ENCODE measurements at regions not wholly inside any gene's neighbourhood (a gene's known extent, or its start where the extent isn't known, plus 50 kb on each side); places are given as distances from the start of the nearest gene placed in this dataset.

DNA sequence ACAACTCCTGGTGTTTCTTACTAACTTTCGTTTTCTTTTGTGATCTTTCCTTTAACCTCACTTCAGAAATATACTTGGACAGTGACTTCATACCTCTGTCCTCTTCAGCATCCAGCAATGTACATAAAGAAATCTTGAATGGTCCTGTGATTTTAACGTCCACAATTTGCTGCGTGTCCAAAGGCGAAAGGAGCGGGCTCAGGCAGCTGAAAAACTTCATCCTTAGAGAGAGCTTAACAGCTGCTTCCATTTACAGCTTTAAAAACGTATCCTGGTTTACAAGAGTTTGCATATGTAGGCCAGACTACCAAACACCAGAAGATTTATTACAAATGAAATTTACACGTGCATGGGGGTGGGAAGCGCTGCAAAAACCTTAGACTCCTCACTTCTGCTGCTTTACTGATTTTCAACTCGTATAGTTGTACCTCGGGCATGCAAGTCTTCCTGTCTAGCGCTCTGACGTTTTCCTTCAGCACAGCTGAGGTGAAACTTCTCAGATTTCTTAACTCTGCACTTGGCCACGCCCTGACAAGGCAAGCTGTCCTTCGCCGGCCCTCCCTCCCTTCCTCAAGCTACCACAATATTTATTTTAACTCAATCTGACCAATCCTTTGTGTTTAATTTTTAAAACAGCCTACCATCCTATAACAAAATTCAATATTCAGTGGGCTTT is 406.4 kb downstream of the FAM47A start:
- DNase-seq (ENCODE audit: low spot score) = peak; percentile 72
- H3K9ac ChIP-seq = no peak overlapping the region
- H3K27ac ChIP-seq = no peak overlapping the region
- H3K9me3 ChIP-seq (ENCODE audit: low read depth) = no peaks in the 10 kb centered on the region
- H4K20me1 ChIP-seq (ENCODE audit: low read depth) = no peaks in the 10 kb centered on the region
- peaks cover 6% of the 10 kb centered on the region for H3K4me1 ChIP-seq
- no peaks in the 10 kb centered on the region for H3K36me3 ChIP-seq
- peaks cover 52% of the 10 kb centered on the region for H3K27me3 ChIP-seq
- peak overlapping the region; percentile 63 for H3K4me3 ChIP-seq
- peak overlapping the region; percentile 92 for H2AFZ ChIP-seq (replicated peaks)
- Mint-ChIP-seq H3K27ac (no peak overlapping the region), H3K27me3 (ENCODE audit: insufficient read depth, low read depth) (peaks cover 6% of the 10 kb centered on the region), H3K4me1 (no peaks in the 10 kb centered on the region), H3K4me3 (peak overlapping the region; percentile 89), H3K36me3 (no peaks in the 10 kb centered on the region), H3K9me3 (no peaks in the 10 kb centered on the region)
- H3K79me2 ChIP-seq (ENCODE audit: low read depth) = no peaks in the 10 kb centered on the region
- H3F3A ChIP-seq (ENCODE audit: low read depth) = no peaks in the 10 kb centered on the region
- peak overlapping the region; percentile 98 for H3K4me2 ChIP-seq
- TF ChIP-seq EZH2 (IDR thresholded peaks at IDR 0.05) (no peak), CTCF (IDR thresholded peaks at IDR 0.05) (no peak), EZH2phosphoT487 (IDR thresholded peaks at IDR 0.05) (no peak)

DNA sequence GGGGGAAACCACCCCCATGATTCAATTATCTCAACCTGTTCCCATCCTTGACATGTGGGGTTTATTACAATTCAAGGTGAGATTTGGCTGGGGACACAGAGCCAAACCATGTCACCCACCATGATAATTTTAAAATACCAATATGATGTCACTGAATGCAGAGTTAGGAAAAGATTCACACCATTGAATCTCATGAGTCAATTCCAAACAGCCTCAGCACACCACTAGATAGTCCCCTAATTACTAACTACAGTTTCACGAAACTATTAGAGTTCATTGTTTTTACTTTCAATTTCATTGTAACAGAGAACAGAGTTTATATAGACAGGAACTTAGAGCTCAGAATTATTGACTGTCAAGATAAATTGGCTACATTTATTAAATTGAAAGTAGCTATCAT is 410.2 kb downstream of the FAM47A start:
- Histone ChIP-seq H3K27ac (no peak overlapping the region), H3K79me2 (ENCODE audit: low read depth) (no peaks in the 10 kb centered on the region), H4K20me1 (ENCODE audit: low read depth) (no peaks in the 10 kb centered on the region), H2AFZ (replicated peaks) (no peak overlapping the region), H3K9ac (no peak overlapping the region), H3K27me3 (peaks cover 28% of the 10 kb centered on the region), H3K9me3 (ENCODE audit: low read depth) (no peaks in the 10 kb centered on the region), H3K36me3 (no peaks in the 10 kb centered on the region), H3F3A (ENCODE audit: low read depth) (no peaks in the 10 kb centered on the region), H3K4me2 (no peak overlapping the region), H3K4me3 (no peak overlapping the region), H3K4me1 (peaks cover 6% of the 10 kb centered on the region)
- no peaks in the 10 kb centered on the region for H3K36me3 Mint-ChIP-seq
- DNase-seq (ENCODE audit: low spot score) = no peak
- no peak for TF ChIP-seq CTCF (IDR thresholded peaks at IDR 0.05)
- no peak for TF ChIP-seq EZH2 (IDR thresholded peaks at IDR 0.05)
- TF ChIP-seq EZH2phosphoT487 (IDR thresholded peaks at IDR 0.05) = no peak
- H3K9me3 Mint-ChIP-seq = no peaks in the 10 kb centered on the region
- no peak overlapping the region for H3K27ac Mint-ChIP-seq
- peaks cover 6% of the 10 kb centered on the region for H3K27me3 Mint-ChIP-seq (ENCODE audit: insufficient read depth, low read depth)
- H3K4me3 Mint-ChIP-seq = no peak overlapping the region
- H3K4me1 Mint-ChIP-seq = no peaks in the 10 kb centered on the region

- Histone ChIP-seq H3K27me3 (no peaks in the 10 kb centered on the region), H3K9ac (no peak overlapping the region), H3K4me1 (no peaks in the 10 kb centered on the region), H3K4me2 (no peak overlapping the region), H2AFZ (replicated peaks) (no peak overlapping the region), H3K27ac (no peak overlapping the region), H3K4me3 (no peak overlapping the region), H3K79me2 (ENCODE audit: low read depth) (no peaks in the 10 kb centered on the region), H3K9me3 (ENCODE audit: low read depth) (no peaks in the 10 kb centered on the region), H4K20me1 (ENCODE audit: low read depth) (no peaks in the 10 kb centered on the region), H3K36me3 (no peaks in the 10 kb centered on the region), H3F3A (ENCODE audit: low read depth) (no peaks in the 10 kb centered on the region)
- H3K27me3 Mint-ChIP-seq (ENCODE audit: insufficient read depth, low read depth) = no peaks in the 10 kb centered on the region
- H3K36me3 Mint-ChIP-seq = no peaks in the 10 kb centered on the region
- DNase-seq (ENCODE audit: low spot score) = no peak
- no peaks in the 10 kb centered on the region for H3K4me1 Mint-ChIP-seq
- no peak overlapping the region for H3K4me3 Mint-ChIP-seq
- H3K9me3 Mint-ChIP-seq = peaks cover 4% of the 10 kb centered on the region
- TF ChIP-seq EZH2 (IDR thresholded peaks at IDR 0.05) (no peak), EZH2phosphoT487 (IDR thresholded peaks at IDR 0.05) (no peak), CTCF (IDR thresholded peaks at IDR 0.05) (no peak)
- no peak overlapping the region for H3K27ac Mint-ChIP-seq
Observed at GRCh38 chrX:33686105-33686504, 446.0 kb downstream of the FAM47A start.

Measured in neural progenitor cell (in vitro differentiated cells).